HCT116 (cell line): ENCODE measurements at regions not wholly inside any gene's neighbourhood (a gene's known extent, or its start where the extent isn't known, plus 50 kb on each side); places are given as distances from the start of the nearest gene placed in this dataset.

ENCODE experiments used
- ATAC-seq: fragments of 200-7000 bp; cut with Tn5 transposase; 2 replicates; pipeline ENCODE4 v1.9.1; 2020; ENCODE audit warnings: mild to moderate bottlenecking, moderate library complexity
- BruUV-seq: library from RNA; stranded (reverse); fragments of 400-500 nt; replicated peaks from 2 replicates; lab custom pipeline; 2021; lab: Mats Ljungman, UMichigan
- CTCF ChIA-PET: fragments of 300-600 bp; sonication (Branson Sonifier 250); formaldehyde crosslinking; loops from one replicate; lab custom pipeline; 2021; ENCODE audit warnings: antibody characterized with exemption; lab: Charles Lee
- POLR2A ChIA-PET: fragments of 300-600, 350-600 bp; sonication (Branson Sonifier 250); formaldehyde crosslinking; loops from one replicate; lab custom pipeline; 2021; ENCODE audit warnings: antibody characterized with exemption; lab: Charles Lee
- RAD21 ChIA-PET, 2 experiments: fragments of 300-600 bp; sonication (Branson Sonifier 250); formaldehyde crosslinking; loops; one replicate each; lab custom pipeline; 2023; ENCODE audit warnings: low total read pairs in 2 of 2; ENCODE audit not compliant: uncharacterized antibody in 2 of 2, unreplicated experiment in 2 of 2, low non-redundant PET in 1 of 2; lab: Charles Lee
- DNase-seq: peaks from one replicate; pipeline ENCODE4 v3.0.0-alpha.2; 2010; ENCODE audit warnings: low read depth, low spot score
- H2AFZ ChIP-seq: fragments of 200-600 bp; shearing (Covaris generic), sonication (generic); 2 replicates; pipeline ENCODE4 v1.6.1; 2017; ENCODE audit warnings: low read depth, mixed run types, mixed read lengths, antibody characterized with exemption, low read length; ENCODE audit not compliant: poor library complexity, severe bottlenecking
- H3K27ac ChIP-seq: 2 replicates; pipeline ENCODE4 v1.5.1; 2012; ENCODE audit warnings: low read depth, low read length
- H3K27me3 ChIP-seq: fragments of 200-600 bp; sonication (generic); 2 replicates; pipeline ENCODE4 v1.6.1; 2016; ENCODE audit warnings: mixed run types, low read length, mixed read lengths; ENCODE audit not compliant: insufficient read depth
- H3K36me3 ChIP-seq, 2 experiments: fragments of 200-500 bp in 1 of 2; fragments of 200-600 bp in 1 of 2; sonication (Bioruptor generic) in 1 of 2; sonication (generic) in 1 of 2; 2 replicates each; pipeline versions ENCODE4 v1.5.1 to v1.6.1; 2014 to 2016; ENCODE audit warnings: low read length in 2 of 2, inconsistent platforms in 1 of 2, mixed read lengths in 1 of 2, mixed run types in 1 of 2; ENCODE audit not compliant: insufficient read depth in 2 of 2, control insufficient read depth in 1 of 2
- H3K4me1 ChIP-seq, 2 experiments: fragments of 200-600 bp in 1 of 2; sonication (generic) in 1 of 2; 2 replicates each; pipeline versions ENCODE4 v1.5.1 to v1.6.1; 2012 to 2017; ENCODE audit warnings: low read length in 2 of 2, inconsistent platforms in 1 of 2, mild to moderate bottlenecking in 1 of 2, mixed read lengths in 1 of 2, mixed run types in 1 of 2, moderate library complexity in 1 of 2; ENCODE audit not compliant: insufficient read depth in 2 of 2, control insufficient read depth in 1 of 2
- H3K4me2 ChIP-seq: fragments of 200-600 bp; sonication (generic); 2 replicates; pipeline ENCODE4 v1.6.1; 2017; ENCODE audit warnings: mixed run types, low read length, mixed read lengths
- H3K4me3 ChIP-seq, 2 experiments: fragments of 200-600 bp in 1 of 2; sonication (generic) in 1 of 2; replicated peaks in 1 of 2; 2 replicates each; pipeline ENCODE4 v1.5.1; 2011 to 2016; ENCODE audit warnings: low read length in 2 of 2, control low read depth in 1 of 2, low read depth in 1 of 2, mild to moderate bottlenecking in 1 of 2, mixed read lengths in 1 of 2, mixed run types in 1 of 2
- H3K79me2 ChIP-seq: fragments of 200-600 bp; sonication (generic); 2 replicates; pipeline ENCODE4 v1.6.1; 2017; ENCODE audit warnings: mild to moderate bottlenecking, mixed run types, low read length, moderate library complexity, mixed read lengths; ENCODE audit not compliant: insufficient read depth
- H3K9ac ChIP-seq: fragments of 200-600 bp; sonication (generic); 2 replicates; pipeline ENCODE4 v1.6.1; 2016; ENCODE audit warnings: low read length, mixed read lengths
- H3K9me2 ChIP-seq: fragments of 200-600 bp; sonication (generic), shearing (Covaris generic); 2 replicates; pipeline ENCODE4 v1.6.1; 2017; ENCODE audit warnings: mixed run types, mild to moderate bottlenecking, moderate library complexity; ENCODE audit not compliant: insufficient read depth
- H3K9me3 ChIP-seq, 2 experiments: fragments of 200-500 bp in 1 of 2; fragments of 200-600 bp in 1 of 2; sonication (Bioruptor generic) in 1 of 2; sonication (generic) in 1 of 2; 2 replicates each; pipeline ENCODE4 v1.6.1; 2014 to 2017; ENCODE audit warnings: low read length in 2 of 2, mixed read lengths in 2 of 2, inconsistent platforms in 1 of 2, low read depth in 1 of 2, mild to moderate bottlenecking in 1 of 2, mixed run types in 1 of 2, moderate library complexity in 1 of 2; ENCODE audit not compliant: control insufficient read depth in 1 of 2, insufficient read depth in 1 of 2
- H4K20me1 ChIP-seq: fragments of 200-600 bp; sonication (generic), shearing (Covaris generic); 2 replicates; pipeline ENCODE4 v1.6.1; 2017; ENCODE audit warnings: mixed run types, mild to moderate bottlenecking, moderate library complexity; ENCODE audit not compliant: insufficient read depth
- CBX3 ChIP-seq: IDR thresholded peaks from 2 replicates; pipeline ENCODE4 v1.6.1; 2012; ENCODE audit warnings: low read depth
- CEBPB ChIP-seq: IDR thresholded peaks from 2 replicates; pipeline ENCODE4 v1.6.1; 2012; ENCODE audit warnings: low read depth
- CTCF ChIP-seq, 3 experiments: fragments of 200-600 bp in 1 of 3; sonication (generic) in 1 of 3; IDR thresholded peaks in 2 of 3; conservative IDR thresholded peaks in 1 of 3; 2 replicates each; pipeline ENCODE4 v1.5.1; 2012 to 2017; ENCODE audit warnings: low read depth in 2 of 3, low read length in 2 of 3, antibody characterized with exemption in 1 of 3, borderline replicate concordance in 1 of 3, control low read depth in 1 of 3, mild to moderate bottlenecking in 1 of 3, mixed read lengths in 1 of 3, mixed run types in 1 of 3, moderate library complexity in 1 of 3; ENCODE audit not compliant: insufficient read depth in 1 of 3
- EGR1 ChIP-seq: IDR thresholded peaks from 2 replicates; pipeline ENCODE4 v1.6.1; 2012; ENCODE audit warnings: low read depth
- ELF1 ChIP-seq: IDR thresholded peaks from 2 replicates; pipeline ENCODE4 v1.6.1; 2012; ENCODE audit warnings: low read depth, borderline replicate concordance
- EZH2 ChIP-seq: fragments of 200-600 bp; sonication (generic); IDR thresholded peaks from 2 replicates; pipeline ENCODE4 v1.6.1; 2017; ENCODE audit warnings: antibody characterized with exemption, mixed run types
- EZH2phosphoT487 ChIP-seq: fragments of 200-600 bp; IDR thresholded peaks from 2 replicates; pipeline ENCODE4 v1.6.1; 2018; ENCODE audit warnings: antibody characterized with exemption, borderline replicate concordance
- JUND ChIP-seq: IDR thresholded peaks from 2 replicates; pipeline ENCODE4 v1.6.1; 2012
- MAX ChIP-seq: IDR thresholded peaks from 2 replicates; pipeline ENCODE4 v1.6.1; 2012
- POLR2A ChIP-seq: IDR thresholded peaks from 2 replicates; pipeline ENCODE4 v1.7.0; 2011; ENCODE audit warnings: borderline replicate concordance; ENCODE audit not compliant: insufficient read depth, insufficient read length; ENCODE audit errors: extremely low read depth
- POLR2AphosphoS5 ChIP-seq: IDR thresholded peaks from 2 replicates; pipeline ENCODE4 v1.6.1; 2011; ENCODE audit warnings: mild to moderate bottlenecking, low read depth, low read length, moderate library complexity
- SIN3A ChIP-seq: IDR thresholded peaks from 2 replicates; pipeline ENCODE4 v1.6.1; 2012; ENCODE audit warnings: low read depth
- SP1 ChIP-seq: IDR thresholded peaks from 2 replicates; pipeline ENCODE4 v1.6.1; 2012; ENCODE audit warnings: low read depth
- SRF ChIP-seq: IDR thresholded peaks from 2 replicates; pipeline ENCODE4 v1.6.1; 2012; ENCODE audit warnings: low read depth
- ZBTB33 ChIP-seq: IDR thresholded peaks from 2 replicates; pipeline ENCODE4 v1.6.1; 2011; ENCODE audit warnings: mild to moderate bottlenecking, low read length, moderate library complexity; ENCODE audit not compliant: insufficient replicate concordance; ENCODE audit errors: extremely low read depth
- ZFX ChIP-seq: fragments of 450-650 bp; IDR thresholded peaks from 2 replicates; pipeline ENCODE4 v1.6.1; 2017
- ZNF274 ChIP-seq: fragments of 200-500 bp; sonication (Bioruptor generic); IDR thresholded peaks from 2 replicates; pipeline ENCODE4 v1.6.1; 2014; ENCODE audit warnings: mild to moderate bottlenecking, low read depth, low read length, inconsistent platforms
- intact Hi-C: fragments of 100-400 bp; cut with micrococcal nuclease; formaldehyde crosslinking; loops from 2 replicates; pipeline ENCODE4 v1.10.0; 2022

- Histone ChIP-seq H3K27ac (no peak overlapping the region), H3K79me2 (no peaks in the 10 kb centered on the region), H3K36me3 (no peaks in the 10 kb centered on the region), H3K9me3 (no peaks in the 10 kb centered on the region; a peak in 1 of 4 replicates), H3K4me3 (no peak overlapping the region), H4K20me1 (no peaks in the 10 kb centered on the region), H2AFZ (no peak overlapping the region), H3K4me1 (no peaks in the 10 kb centered on the region), H3K9ac (no peak overlapping the region), H3K4me2 (no peak overlapping the region), H3K9me2 (no peaks in the 10 kb centered on the region), H3K27me3 (no peaks in the 10 kb centered on the region)
- ChIA-PET RAD21 (no interaction called here), CTCF (no interaction called here), POLR2A (no interaction called here)
- intact Hi-C loops, result no loop called here
- ATAC-seq (no peak), DNase-seq (no peak)
- TF ChIP-seq SRF (no peak), CTCF (IDR thresholded peaks at IDR 0.05 in 2 of 3, conservative IDR thresholded peaks at IDR 0.05 in 1 of 3; ENCODE audit: borderline replicate concordance in 1 of 3, insufficient read depth in 1 of 3, low read depth in 2 of 3, low read length in 2 of 3) (no peak), CEBPB (no peak), MAX (no peak), POLR2A (no peak), JUND (no peak), SIN3A (no peak), ELF1 (no peak)
- no TSS peak for BruUV-seq
Observed at GRCh38 chr5:116664988-116665387, 90.4 kb upstream of the SEMA6A start.

- TF ChIP-seq EZH2 (no peak), SP1 (no peak), CBX3 (no peak), JUND (no peak), EGR1 (no peak), ELF1 (no peak), MAX (no peak), EZH2phosphoT487 (no peak), ZFX (no peak), ZNF274 (no peak), POLR2AphosphoS5 (no peak), ZBTB33 (no peak), CEBPB (no peak), SIN3A (no peak)
- H3K4me3 ChIP-seq, result no peak overlapping the region
- H2AFZ ChIP-seq, result no peak overlapping the region
- H3K36me3 ChIP-seq, result no peaks in the 10 kb centered on the region
- DNase-seq (no peak), ATAC-seq (no peak)
- no peaks in the 10 kb centered on the region; a peak in 1 of 4 replicates for H3K9me3 ChIP-seq
- H3K9me2 ChIP-seq, result no peaks in the 10 kb centered on the region
- H3K4me2 ChIP-seq, result no peak overlapping the region
- no TSS peak for BruUV-seq
- no peaks in the 10 kb centered on the region for H3K79me2 ChIP-seq
- H3K27ac ChIP-seq, result no peak overlapping the region
- RAD21 ChIA-PET, result no interaction called here
- POLR2A ChIA-PET, result no interaction called here
- no peaks in the 10 kb centered on the region for H3K27me3 ChIP-seq
- H3K4me1 ChIP-seq, result no peaks in the 10 kb centered on the region
- intact Hi-C loops, result no loop called here
- no peaks in the 10 kb centered on the region for H4K20me1 ChIP-seq
- CTCF ChIA-PET, result no interaction called here
- H3K9ac ChIP-seq, result no peak overlapping the region
Observed at GRCh38 chr5:116663081-116663480, 88.5 kb upstream of the SEMA6A start.
